ENCODE measurements at regions not wholly inside any gene's neighbourhood (a gene's known extent, or its start where the extent isn't known, plus 50 kb on each side); places are given as distances from the start of the nearest gene placed in this dataset.

DNA sequence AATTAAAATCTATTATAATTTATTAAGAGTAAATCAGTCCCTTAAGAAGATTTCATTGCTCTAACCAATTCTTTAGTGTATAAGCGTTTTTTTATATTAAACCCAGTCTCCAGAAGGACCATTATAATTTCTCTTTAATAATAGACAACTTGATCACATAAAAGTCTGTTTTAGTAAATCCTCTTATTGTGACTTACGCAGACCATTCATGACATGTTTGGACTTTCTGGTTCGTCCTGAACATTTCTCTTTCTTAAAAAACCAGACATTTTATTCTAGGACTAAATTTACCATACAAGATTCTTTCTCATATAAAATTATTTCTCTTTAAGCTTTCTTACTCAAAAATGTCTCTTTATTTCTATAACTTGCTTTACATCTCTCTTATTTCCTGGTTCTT lies 196.2 kb upstream of the RAI14 start:
- TF ChIP-seq YY1 (IDR thresholded peaks at IDR 0.05; ENCODE audit: low read depth): no peak
- TF ChIP-seq, protein P1, sequence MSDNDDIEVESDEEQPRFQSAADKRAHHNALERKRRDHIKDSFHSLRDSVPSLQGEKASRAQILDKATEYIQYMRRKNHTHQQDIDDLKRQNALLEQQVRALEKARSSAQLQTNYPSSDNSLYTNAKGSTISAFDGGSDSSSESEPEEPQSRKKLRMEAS (IDR thresholded peaks at IDR 0.05): no peak
- TF ChIP-seq CEBPB (IDR thresholded peaks at IDR 0.05): no peak
- TF ChIP-seq TAF1 (IDR thresholded peaks at IDR 0.05; ENCODE audit: low read depth): no peak
- no peak for TF ChIP-seq FOXM1 (IDR thresholded peaks at IDR 0.05; ENCODE audit: borderline replicate concordance, low read depth)
- no peak for TF ChIP-seq EGR1 (IDR thresholded peaks at IDR 0.05)
- TF ChIP-seq ZBTB7A (IDR thresholded peaks at IDR 0.05; ENCODE audit: low read depth): no peak
- TF ChIP-seq TEAD4 (IDR thresholded peaks at IDR 0.05): no peak
- TF ChIP-seq NFIC (IDR thresholded peaks at IDR 0.05): no peak
- TF ChIP-seq EP300 (IDR thresholded peaks at IDR 0.05; ENCODE audit: borderline replicate concordance): no peak
- TF ChIP-seq, protein P2, sequence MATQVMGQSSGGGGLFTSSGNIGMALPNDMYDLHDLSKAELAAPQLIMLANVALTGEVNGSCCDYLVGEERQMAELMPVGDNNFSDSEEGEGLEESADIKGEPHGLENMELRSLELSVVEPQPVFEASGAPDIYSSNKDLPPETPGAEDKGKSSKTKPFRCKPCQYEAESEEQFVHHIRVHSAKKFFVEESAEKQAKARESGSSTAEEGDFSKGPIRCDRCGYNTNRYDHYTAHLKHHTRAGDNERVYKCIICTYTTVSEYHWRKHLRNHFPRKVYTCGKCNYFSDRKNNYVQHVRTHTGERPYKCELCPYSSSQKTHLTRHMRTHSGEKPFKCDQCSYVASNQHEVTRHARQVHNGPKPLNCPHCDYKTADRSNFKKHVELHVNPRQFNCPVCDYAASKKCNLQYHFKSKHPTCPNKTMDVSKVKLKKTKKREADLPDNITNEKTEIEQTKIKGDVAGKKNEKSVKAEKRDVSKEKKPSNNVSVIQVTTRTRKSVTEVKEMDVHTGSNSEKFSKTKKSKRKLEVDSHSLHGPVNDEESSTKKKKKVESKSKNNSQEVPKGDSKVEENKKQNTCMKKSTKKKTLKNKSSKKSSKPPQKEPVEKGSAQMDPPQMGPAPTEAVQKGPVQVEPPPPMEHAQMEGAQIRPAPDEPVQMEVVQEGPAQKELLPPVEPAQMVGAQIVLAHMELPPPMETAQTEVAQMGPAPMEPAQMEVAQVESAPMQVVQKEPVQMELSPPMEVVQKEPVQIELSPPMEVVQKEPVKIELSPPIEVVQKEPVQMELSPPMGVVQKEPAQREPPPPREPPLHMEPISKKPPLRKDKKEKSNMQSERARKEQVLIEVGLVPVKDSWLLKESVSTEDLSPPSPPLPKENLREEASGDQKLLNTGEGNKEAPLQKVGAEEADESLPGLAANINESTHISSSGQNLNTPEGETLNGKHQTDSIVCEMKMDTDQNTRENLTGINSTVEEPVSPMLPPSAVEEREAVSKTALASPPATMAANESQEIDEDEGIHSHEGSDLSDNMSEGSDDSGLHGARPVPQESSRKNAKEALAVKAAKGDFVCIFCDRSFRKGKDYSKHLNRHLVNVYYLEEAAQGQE (IDR thresholded peaks at IDR 0.05; ENCODE audit: low read depth): no peak
- TF ChIP-seq, protein P3, sequence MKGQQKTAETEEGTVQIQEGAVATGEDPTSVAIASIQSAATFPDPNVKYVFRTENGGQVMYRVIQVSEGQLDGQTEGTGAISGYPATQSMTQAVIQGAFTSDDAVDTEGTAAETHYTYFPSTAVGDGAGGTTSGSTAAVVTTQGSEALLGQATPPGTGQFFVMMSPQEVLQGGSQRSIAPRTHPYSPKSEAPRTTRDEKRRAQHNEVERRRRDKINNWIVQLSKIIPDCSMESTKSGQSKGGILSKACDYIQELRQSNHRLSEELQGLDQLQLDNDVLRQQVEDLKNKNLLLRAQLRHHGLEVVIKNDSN (IDR thresholded peaks at IDR 0.05): no peak
- no peak for TF ChIP-seq RAD21 (IDR thresholded peaks at IDR 0.05; ENCODE audit: low read depth)
- TF ChIP-seq TCF12 (IDR thresholded peaks at IDR 0.05; ENCODE audit: low read depth): no peak
- TF ChIP-seq CREB1 (IDR thresholded peaks at IDR 0.05; ENCODE audit: low read depth): no peak

DNA sequence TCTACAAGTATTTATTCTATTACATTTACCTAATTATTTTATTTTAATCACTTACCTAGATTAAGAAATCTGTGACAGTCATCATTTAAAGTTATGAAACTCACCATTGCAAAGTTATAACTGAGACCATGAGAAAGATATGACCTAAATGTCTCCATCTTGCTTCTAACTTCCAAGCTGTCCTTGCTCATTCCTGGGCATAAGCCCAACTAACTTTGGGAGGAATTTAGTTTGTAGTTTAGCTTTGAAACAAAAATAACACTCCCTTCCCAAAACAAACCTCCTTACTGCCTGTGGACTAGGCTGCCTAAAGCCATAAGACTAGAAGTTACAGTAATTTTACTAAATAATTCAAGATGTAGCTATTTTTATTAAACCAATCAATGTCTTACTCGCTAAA lies 195.6 kb upstream of the RAI14 start:
- no peak for TF ChIP-seq RAD21 (IDR thresholded peaks at IDR 0.05; ENCODE audit: low read depth)
- TF ChIP-seq EGR1 (IDR thresholded peaks at IDR 0.05): no peak
- TF ChIP-seq TEAD4 (IDR thresholded peaks at IDR 0.05): no peak
- no peak for TF ChIP-seq YY1 (IDR thresholded peaks at IDR 0.05; ENCODE audit: low read depth)
- TF ChIP-seq NFIC (IDR thresholded peaks at IDR 0.05): no peak
- TF ChIP-seq CREB1 (IDR thresholded peaks at IDR 0.05; ENCODE audit: low read depth): no peak
- TF ChIP-seq, protein P1 (IDR thresholded peaks at IDR 0.05): no peak
- TF ChIP-seq, protein P3 (IDR thresholded peaks at IDR 0.05): no peak

DNA sequence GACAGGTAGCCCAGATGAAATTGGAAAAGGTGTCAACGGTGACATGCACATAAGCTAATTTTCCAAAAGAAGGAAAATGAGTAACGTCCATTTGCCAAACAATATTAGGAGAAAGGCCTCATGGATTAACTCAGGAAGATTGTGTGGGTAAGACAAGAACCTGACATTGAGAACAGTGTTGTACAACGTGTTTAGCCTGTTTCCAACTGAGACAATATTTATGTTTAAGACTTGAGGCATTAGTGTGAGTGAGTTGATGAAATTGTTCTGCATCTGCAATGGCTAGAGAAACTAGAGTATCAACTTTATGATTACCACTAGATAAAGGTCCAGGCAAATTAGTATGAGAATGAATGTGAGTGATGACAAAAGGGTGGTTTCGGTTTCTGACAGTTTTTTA lies 191.3 kb upstream of the RAI14 start:
- no peak for TF ChIP-seq CEBPB (IDR thresholded peaks at IDR 0.05)
- TF ChIP-seq ZBTB7A (IDR thresholded peaks at IDR 0.05; ENCODE audit: low read depth): no peak
- no peak for TF ChIP-seq FOXM1 (IDR thresholded peaks at IDR 0.05; ENCODE audit: borderline replicate concordance, low read depth)
- TF ChIP-seq YY1 (IDR thresholded peaks at IDR 0.05; ENCODE audit: low read depth): no peak
- TF ChIP-seq TAF1 (IDR thresholded peaks at IDR 0.05; ENCODE audit: low read depth): no peak
- TF ChIP-seq EGR1 (IDR thresholded peaks at IDR 0.05): no peak
- no peak for TF ChIP-seq NFIC (IDR thresholded peaks at IDR 0.05)
- no peak for TF ChIP-seq RAD21 (IDR thresholded peaks at IDR 0.05; ENCODE audit: low read depth)
- TF ChIP-seq, protein P2 (IDR thresholded peaks at IDR 0.05; ENCODE audit: low read depth): no peak
- no peak for TF ChIP-seq CREB1 (IDR thresholded peaks at IDR 0.05; ENCODE audit: low read depth)
- TF ChIP-seq, protein P1 (IDR thresholded peaks at IDR 0.05): no peak
- no peak for TF ChIP-seq EP300 (IDR thresholded peaks at IDR 0.05; ENCODE audit: borderline replicate concordance)

DNA sequence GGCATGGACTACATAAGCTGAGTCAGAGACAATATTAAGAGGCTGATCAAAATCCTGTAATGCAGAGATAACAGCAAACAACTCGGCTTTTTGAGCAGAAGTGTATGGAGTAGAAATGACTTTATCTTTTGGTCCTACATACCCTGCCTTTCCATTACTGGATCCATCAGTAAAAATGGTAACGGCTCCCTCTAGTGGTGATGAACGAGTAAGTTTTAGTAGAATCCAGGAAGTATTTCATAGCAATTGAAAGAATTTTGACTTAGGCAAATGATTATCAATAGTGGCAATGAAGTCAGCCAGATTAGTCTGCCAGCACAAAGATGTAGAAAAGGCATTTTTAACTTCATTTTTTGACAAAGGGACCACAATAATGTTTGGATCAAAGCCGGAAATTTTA lies 190.8 kb upstream of the RAI14 start:
- TF ChIP-seq RAD21 (IDR thresholded peaks at IDR 0.05; ENCODE audit: low read depth): peak; percentile 69

DNA sequence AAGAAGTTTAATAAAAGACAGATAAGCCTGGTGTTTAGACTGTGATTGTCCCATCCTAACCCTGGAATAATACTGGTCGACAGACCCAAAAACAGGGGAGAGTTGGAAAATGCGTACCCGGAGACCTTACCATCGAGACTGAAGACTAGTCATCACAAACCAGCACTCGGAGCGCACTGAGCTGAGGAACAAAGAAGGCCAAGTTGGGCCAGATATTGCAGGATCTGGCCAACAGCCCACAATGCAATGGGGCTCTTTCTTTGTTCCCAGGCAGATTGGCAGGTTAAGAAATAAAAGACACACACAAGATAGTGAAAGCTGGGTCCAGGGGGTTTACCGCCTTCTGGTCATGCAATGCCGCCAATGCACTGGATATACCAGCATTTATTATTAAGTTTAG lies 188.7 kb upstream of the RAI14 start:
- no peak for TF ChIP-seq CREB1 (IDR thresholded peaks at IDR 0.05; ENCODE audit: low read depth)
- TF ChIP-seq FOXM1 (IDR thresholded peaks at IDR 0.05; ENCODE audit: borderline replicate concordance, low read depth): no peak
- TF ChIP-seq, protein P1 (IDR thresholded peaks at IDR 0.05): no peak
- TF ChIP-seq TEAD4 (IDR thresholded peaks at IDR 0.05): no peak
- TF ChIP-seq ZBTB7A (IDR thresholded peaks at IDR 0.05; ENCODE audit: low read depth): no peak
- TF ChIP-seq NFIC (IDR thresholded peaks at IDR 0.05): no peak
- no peak for TF ChIP-seq CEBPB (IDR thresholded peaks at IDR 0.05)
- no peak for TF ChIP-seq TCF12 (IDR thresholded peaks at IDR 0.05; ENCODE audit: low read depth)
- TF ChIP-seq RAD21 (IDR thresholded peaks at IDR 0.05; ENCODE audit: low read depth): no peak
- no peak for TF ChIP-seq EP300 (IDR thresholded peaks at IDR 0.05; ENCODE audit: borderline replicate concordance)
- TF ChIP-seq, protein P3 (IDR thresholded peaks at IDR 0.05): no peak
- TF ChIP-seq, protein P2 (IDR thresholded peaks at IDR 0.05; ENCODE audit: low read depth): no peak
- no peak for TF ChIP-seq EGR1 (IDR thresholded peaks at IDR 0.05)
